Non-pigmented ciliary epithelial cell (primary cell): ENCODE measurements at regions not wholly inside any gene's neighbourhood (a gene's known extent, or its start where the extent isn't known, plus 50 kb on each side); places are given as distances from the start of the nearest gene placed in this dataset.

Experiments used
- DNase-seq: peaks from one replicate; pipeline ENCODE4 v3.0.0-alpha.2; 2010; ENCODE audit warnings: low read depth

DNA sequence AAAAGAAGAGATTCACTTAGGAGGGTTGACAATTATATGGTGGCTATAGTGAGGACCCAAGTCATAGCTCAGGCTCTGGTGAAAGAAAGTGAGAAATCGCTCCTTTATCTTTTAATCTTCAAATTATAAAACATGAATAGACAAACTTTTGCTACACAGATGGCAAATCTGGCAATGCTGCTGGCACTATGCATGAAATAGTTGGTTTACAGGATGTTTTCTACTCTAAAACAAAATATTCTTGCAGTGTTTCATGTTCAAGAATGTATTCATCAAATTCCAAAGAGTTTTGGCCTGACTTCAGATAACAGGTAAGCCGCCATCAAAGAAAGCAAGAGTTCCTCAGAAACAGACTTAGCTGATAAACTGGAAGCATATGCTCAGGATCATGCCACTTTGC lies 801.2 kb downstream of the C4orf33 start:
- no peak for DNase-seq

DNA sequence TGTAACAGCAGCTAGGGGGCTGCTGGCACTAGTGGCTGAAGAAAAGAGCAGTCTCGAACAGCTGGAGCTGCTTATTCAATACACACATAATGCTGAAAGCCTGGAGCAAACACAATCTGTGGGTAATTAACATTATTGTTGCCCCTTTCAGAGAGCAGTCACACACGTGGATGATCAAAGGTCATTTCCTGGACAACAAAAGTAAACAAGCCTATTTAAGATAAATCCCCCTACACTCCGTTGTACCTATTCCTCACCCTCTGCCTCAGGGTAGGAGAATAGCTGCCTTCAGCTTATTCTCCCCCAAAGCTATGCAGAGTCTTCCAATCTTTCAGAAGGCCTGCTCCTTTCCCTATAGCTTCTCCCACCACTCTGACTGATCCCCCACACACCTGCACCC lies 803.9 kb downstream of the C4orf33 start:
- no peak for DNase-seq

DNA sequence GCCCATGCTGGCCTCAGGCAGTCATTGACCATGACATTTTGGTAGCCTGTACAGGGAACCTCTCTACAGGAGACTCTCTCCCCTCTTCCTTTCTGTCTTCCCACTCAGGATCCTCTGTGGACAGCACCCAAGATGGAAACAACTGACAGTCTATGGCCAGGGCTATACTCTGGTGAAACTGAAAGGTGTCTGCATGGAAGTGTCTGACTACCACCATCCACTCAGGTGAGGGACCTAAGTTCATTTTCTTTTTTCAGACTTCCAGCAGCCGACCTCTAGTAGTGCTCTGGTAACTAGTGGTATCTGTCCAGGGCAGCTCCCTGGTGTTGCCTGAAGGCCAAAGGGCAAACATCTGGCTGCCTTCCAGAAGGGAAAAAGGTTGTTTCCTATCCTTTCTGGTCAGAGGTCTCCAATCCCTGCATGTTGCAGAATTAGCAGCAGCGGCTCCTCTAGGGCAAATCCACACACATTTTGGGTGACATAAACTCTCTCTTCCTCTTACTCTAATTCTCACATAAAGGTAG lies 804.5 kb downstream of the C4orf33 start:
- DNase-seq: no peak

DNA sequence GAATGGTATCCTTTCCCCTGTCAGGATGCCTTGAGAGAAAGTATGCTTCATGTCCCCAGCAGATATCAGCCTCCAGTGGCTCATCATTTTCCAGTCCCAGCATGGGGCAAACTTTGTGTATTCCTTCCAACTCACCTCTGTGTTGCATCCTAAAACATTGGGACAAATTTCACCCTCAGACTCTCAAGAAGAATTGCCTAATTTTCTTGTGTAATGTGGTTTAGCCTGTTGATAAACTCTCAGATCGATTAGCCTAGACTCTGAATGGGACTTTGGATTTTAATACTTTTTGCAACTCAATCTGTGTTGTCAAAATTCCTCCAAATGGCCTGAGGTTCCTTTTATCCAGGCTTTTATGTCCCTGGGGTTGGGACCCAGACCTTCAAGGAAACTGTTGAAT lies 805.3 kb downstream of the C4orf33 start:
- DNase-seq: no peak

GRCh38 chr4:129903861-129904260 lies 807.9 kb downstream of the C4orf33 start:
- no peak for DNase-seq

GRCh38 chr4:129905256-129905655 lies 809.3 kb downstream of the C4orf33 start:
- DNase-seq: no peak

DNA sequence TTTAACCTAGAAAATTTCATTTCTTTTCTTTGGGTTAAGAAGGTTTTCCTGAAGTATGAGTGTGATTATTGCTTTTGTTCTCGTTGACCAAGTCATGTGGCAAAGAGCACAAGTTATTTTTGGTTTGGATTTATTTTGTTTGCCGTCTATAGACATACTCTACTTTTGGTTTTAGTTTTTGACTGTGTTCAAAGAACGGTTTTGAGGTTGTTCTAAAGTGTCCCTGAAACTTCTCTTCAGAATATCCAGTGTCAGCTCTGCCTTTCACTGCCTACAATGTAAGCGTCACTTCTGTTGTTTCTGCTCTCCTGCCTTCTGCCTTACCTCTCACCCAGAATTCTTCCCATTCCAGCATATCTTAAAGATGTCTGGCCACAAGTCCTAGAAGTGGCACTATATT lies 812.2 kb downstream of the C4orf33 start:
- no peak for DNase-seq

- no peak for DNase-seq
Measured at GRCh38 chr4:129916991-129917390, 821.0 kb downstream of the C4orf33 start.

DNA sequence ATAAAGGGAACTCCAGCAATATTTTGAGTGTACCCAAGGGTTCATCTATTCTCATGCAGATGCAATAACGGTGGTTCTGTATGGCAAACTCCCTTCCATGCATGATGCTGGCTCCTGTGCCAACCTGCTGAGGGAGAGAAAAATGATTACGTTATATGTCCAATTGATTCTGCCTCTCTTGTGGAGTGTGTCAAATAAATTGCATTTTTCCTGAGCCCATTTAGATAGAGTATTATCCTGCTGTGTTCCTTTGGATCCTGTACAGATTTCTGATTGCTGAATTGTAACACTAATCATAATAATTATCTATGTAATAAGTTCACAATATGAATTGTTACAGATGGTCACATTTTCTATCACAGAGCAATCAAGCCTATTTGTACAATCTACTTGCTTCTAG lies 821.7 kb downstream of the C4orf33 start:
- DNase-seq: no peak

GRCh38 chr4:129926936-129927335 lies 831.0 kb downstream of the C4orf33 start:
- no peak for DNase-seq

DNA sequence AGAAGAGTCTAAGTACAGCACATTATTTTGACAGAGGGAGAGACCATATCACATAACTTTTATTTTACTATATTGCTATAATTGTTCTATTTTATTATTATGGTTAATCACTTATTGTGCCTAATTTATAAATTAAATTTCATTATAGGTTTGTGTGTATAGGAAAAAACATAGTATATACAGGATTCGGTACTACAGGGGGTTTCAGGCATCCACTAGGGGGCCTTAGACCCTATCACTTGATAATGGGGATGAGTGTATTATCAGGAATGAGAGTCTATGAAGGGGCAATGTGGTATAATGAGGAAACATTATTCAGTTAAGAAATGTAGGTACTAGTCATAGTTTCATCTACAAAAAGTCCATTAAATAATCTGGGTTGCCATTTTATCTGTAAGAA lies 833.1 kb downstream of the C4orf33 start:
- no peak for DNase-seq

DNA sequence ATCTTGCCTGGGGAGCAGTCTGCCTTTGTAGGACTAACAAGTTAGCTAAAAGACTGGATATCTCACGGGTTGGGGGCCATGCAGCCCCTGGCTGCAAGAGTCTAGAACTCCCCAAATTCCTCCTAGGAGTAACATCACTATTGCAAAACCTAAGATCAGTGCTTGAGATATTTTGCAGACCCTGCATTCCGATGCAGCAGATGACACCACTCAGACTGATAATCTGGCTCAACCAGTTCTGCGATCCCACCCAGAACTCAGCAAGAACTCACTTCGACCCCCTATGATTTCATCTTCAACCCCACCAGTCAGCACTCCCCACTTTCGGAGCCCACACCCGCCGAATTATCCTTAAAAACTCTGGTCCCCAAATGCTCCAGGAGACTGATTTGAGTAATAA lies 834.0 kb downstream of the C4orf33 start:
- DNase-seq: no peak

GRCh38 chr4:129950217-129950616 lies 854.3 kb downstream of the C4orf33 start:
- no peak for DNase-seq

GRCh38 chr4:129966175-129966574 lies 870.2 kb downstream of the C4orf33 start:
- DNase-seq: no peak

DNA sequence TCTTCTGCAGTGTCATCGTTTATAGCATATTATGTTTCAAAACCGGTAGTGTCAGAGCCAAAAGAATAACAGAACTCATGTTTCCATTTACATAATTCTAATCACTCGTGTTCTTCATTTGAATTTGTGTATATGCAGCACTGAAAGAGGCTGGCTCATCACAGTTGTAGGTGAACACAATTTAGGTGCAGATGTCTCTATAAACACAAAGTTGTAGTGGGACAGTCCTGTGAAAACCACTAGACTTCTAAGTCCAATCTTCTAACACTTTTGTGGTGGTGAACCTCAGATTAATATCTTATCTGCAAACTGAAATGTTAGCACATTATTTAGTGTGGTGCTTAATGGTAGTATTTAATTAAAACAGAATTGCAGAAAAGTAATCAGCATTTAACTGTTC lies 872.4 kb downstream of the C4orf33 start:
- no peak for DNase-seq

DNA sequence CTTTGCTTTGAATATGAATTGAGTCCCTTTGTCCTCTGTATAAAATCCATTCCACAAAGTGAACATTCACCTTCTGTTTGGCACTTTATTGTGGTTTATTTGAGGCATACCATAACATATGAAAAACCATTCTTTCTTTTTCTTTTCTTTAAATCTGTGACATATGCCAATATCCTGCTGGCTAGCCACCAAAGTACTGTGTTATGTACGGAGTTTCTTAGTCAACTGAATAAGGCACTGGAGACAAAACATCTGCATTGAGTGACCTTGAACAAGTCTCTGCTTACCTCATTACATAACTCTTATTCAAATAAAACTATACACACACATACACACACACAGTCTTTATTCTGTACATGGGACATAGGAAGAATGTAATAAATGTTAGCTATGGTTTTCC lies 872.8 kb downstream of the C4orf33 start:
- no peak for DNase-seq

GRCh38 chr4:129970801-129971200 lies 874.8 kb downstream of the C4orf33 start:
- no peak for DNase-seq

DNA sequence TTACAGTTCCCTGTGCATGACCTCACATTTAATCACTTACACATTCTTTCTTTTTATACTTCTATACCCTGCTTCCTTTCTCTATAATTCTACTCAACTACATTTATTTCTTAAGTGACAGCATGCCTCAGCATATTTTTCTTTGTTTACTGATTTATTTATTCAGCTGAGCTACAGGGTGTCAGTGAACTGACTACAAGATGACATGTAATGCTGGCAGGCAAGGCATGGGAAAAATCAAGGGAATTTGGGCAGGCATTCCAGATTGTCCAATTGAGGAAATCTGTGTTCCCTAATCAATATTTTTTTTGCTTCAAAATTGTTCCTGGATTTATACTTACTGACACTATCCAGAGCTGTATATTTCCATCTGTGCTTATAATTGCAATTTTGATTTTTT lies 875.5 kb downstream of the C4orf33 start:
- DNase-seq: no peak

- DNase-seq: no peak
Measured at GRCh38 chr4:129972257-129972656, 876.3 kb downstream of the C4orf33 start.

DNA sequence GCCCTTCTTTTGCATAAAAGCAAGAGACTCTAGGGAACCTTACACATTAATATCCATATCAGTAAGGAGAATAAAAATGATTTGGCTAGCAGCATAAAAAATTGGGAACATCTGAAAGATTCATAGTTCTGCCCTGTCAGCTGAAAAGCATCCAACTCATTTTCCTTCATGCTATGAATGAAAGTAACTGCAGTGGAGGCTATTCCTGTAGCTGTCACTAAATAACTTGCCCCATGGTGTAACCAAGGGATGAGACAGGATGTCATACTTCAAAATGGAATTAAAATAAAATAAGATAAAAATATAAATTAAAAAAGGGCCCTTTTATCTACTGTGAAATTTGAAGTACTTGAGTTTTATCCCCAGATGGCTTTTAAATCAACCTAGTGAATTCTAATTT lies 878.8 kb downstream of the C4orf33 start:
- DNase-seq: no peak

- no peak for DNase-seq
Measured at GRCh38 chr4:129978315-129978714, 882.4 kb downstream of the C4orf33 start.

DNA sequence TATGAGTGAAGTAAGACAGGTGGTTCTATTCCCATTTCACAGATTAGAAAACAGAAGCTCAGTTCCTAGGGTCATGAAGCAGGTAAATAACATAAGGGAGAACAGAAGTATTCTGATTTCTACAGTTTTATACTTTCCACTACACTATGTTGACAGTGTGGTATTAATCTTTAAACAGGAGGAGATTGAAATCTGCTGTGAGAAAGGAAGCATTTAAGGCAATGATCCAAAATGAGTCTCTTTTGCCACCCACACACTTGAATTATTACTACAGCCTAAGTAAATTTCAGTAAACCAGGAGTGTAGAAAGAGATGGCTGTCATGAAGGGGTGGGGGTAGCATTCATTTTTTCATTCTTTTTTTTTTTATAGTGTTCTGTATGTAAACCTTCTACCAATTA lies 893.0 kb downstream of the C4orf33 start:
- no peak for DNase-seq

- no peak for DNase-seq
Measured at GRCh38 chr4:129994715-129995114, 898.8 kb downstream of the C4orf33 start.

GRCh38 chr4:129998436-129999150 lies 902.6 kb downstream of the C4orf33 start:
- no peak for DNase-seq
